HepG2 (cell line): ENCODE measurements at regions not wholly inside any gene's neighbourhood (a gene's known extent, or its start where the extent isn't known, plus 50 kb on each side); places are given as distances from the start of the nearest gene placed in this dataset.

ENCODE experiments used
- ATAC-seq: fragments of 200-7000 bp; cut with Tn5 transposase; 3 replicates; pipeline ENCODE4 v1.9.1; 2020; ENCODE audit warnings: mild to moderate bottlenecking, moderate library complexity
- BruUV-seq: library from RNA; stranded (reverse); fragments of 400-500 nt; replicated peaks from 2 replicates; lab custom pipeline; 2021; lab: Mats Ljungman, UMichigan
- CTCF ChIA-PET: fragments of 300-600 bp; formaldehyde crosslinking; extraction: SDS; loops from one replicate; lab custom pipeline; 2021; ENCODE audit warnings: low total read pairs, inconsistent platforms, low intra/inter-chr PET ratio; lab: Yijun Ruan, JAX
- POLR2A ChIA-PET: fragments of 350-600 bp; sonication (Branson Sonifier 250); formaldehyde crosslinking; loops from one replicate; lab custom pipeline; 2020; ENCODE audit warnings: antibody characterized with exemption, inconsistent platforms; lab: Yijun Ruan, JAX
- DNase-seq: peaks from one replicate; pipeline ENCODE4 v3.0.0-alpha.2; 2015; ENCODE audit warnings: low spot score
- FAIRE-seq: peaks from 3 replicates; lab custom pipeline; 2011; peaks lifted over from hg19 to GRCh38; lab: Jason Lieb, UNC
- H2AFZ ChIP-seq: one replicate; pipeline ENCODE4 v1.6.1; 2011; ENCODE audit warnings: low read length, inconsistent platforms
- H3K27ac ChIP-seq: fragments of 300-600 bp; 3 replicates; pipeline ENCODE4 v1.8.0; 2011; ENCODE audit warnings: mixed run types, mild to moderate bottlenecking, mixed read lengths, low read length, inconsistent platforms; ENCODE audit not compliant: insufficient read depth; ENCODE audit errors: extremely low read length
- H3K27me3 ChIP-seq, 2 experiments: fragments of 200-600 bp in 1 of 2; 2 replicates in 1 of 2; 3 replicates in 1 of 2; pipeline versions ENCODE4 v1.6.0 to v1.8.0; 2011; ENCODE audit warnings: low read length in 2 of 2, mild to moderate bottlenecking in 2 of 2, moderate library complexity in 2 of 2, inconsistent platforms in 1 of 2; ENCODE audit not compliant: insufficient read depth in 2 of 2, control insufficient read depth in 1 of 2
- H3K36me3 ChIP-seq, 2 experiments: fragments of 200-600 bp in 1 of 2; replicated peaks in 1 of 2; 2 replicates in 1 of 2; 3 replicates in 1 of 2; pipeline versions ENCODE4 v1.5.1 to v1.8.0; 2011; ENCODE audit warnings: low read length in 2 of 2, inconsistent platforms in 1 of 2; ENCODE audit not compliant: insufficient read depth in 2 of 2, control insufficient read depth in 1 of 2
- H3K4me1 ChIP-seq: 2 replicates; pipeline ENCODE4 v1.5.1; 2012; ENCODE audit warnings: low read length, inconsistent platforms; ENCODE audit not compliant: insufficient read depth
- H3K4me2 ChIP-seq: 2 replicates; pipeline ENCODE4 v1.6.0; 2011; ENCODE audit warnings: low read depth, low read length, inconsistent platforms
- H3K4me3 ChIP-seq, 3 experiments: fragments of 200-600 bp in 1 of 3; sonication (generic), shearing (Covaris generic) in 1 of 3; replicated peaks in 1 of 3; 2 replicates each; pipeline ENCODE4 v1.5.1; 2011 to 2016; ENCODE audit warnings: low read length in 3 of 3, inconsistent platforms in 2 of 3, low read depth in 2 of 3, mild to moderate bottlenecking in 2 of 3, control low read depth in 1 of 3, mixed read lengths in 1 of 3; ENCODE audit not compliant: insufficient read depth in 1 of 3
- H3K79me2 ChIP-seq: one replicate; pipeline ENCODE4 v1.6.1; 2011; ENCODE audit warnings: low read length, inconsistent platforms; ENCODE audit not compliant: insufficient read depth
- H3K9ac ChIP-seq: 2 replicates; pipeline ENCODE4 v1.6.0; 2011; ENCODE audit warnings: mild to moderate bottlenecking, low read depth, low read length, inconsistent platforms; ENCODE audit not compliant: insufficient read depth
- H3K9me3 ChIP-seq: 2 replicates; pipeline ENCODE4 v1.5.1; 2012; ENCODE audit warnings: mild to moderate bottlenecking, low read length
- H4K20me1 ChIP-seq: 2 replicates; pipeline ENCODE4 v1.6.0; 2011; ENCODE audit warnings: inconsistent platforms, mild to moderate bottlenecking, low read length, moderate library complexity; ENCODE audit not compliant: insufficient read depth
- BORCS8-MEF2B ChIP-seq: sonication (generic); formaldehyde crosslinking; IDR thresholded peaks from 2 replicates; pipeline ENCODE4 v1.8.0; 2022; ENCODE audit warnings: mild to moderate bottlenecking, missing genetic modification reagents
- FOXO1 ChIP-seq: sonication (generic); formaldehyde crosslinking; IDR thresholded peaks from 2 replicates; pipeline ENCODE4 v1.4.0; 2020; ENCODE audit warnings: missing genetic modification reagents
- HNRNPUL1 ChIP-seq: fragments of 200-400 bp; formaldehyde crosslinking; IDR thresholded peaks from 2 replicates; pipeline ENCODE4 v1.6.1; 2017; ENCODE audit warnings: low read depth, mild to moderate bottlenecking, low read length, moderate library complexity
- MTF2 ChIP-seq: sonication (generic); formaldehyde crosslinking; IDR thresholded peaks from 2 replicates; pipeline ENCODE4 v1.5.0; 2020; ENCODE audit warnings: missing genetic modification reagents, borderline replicate concordance
- NAIF1 ChIP-seq: sonication (generic); formaldehyde crosslinking; IDR thresholded peaks from 2 replicates; pipeline ENCODE4 v1.5.0; 2020; ENCODE audit warnings: mild to moderate bottlenecking, missing genetic modification reagents, borderline replicate concordance
- PHF8 ChIP-seq: sonication (generic); formaldehyde crosslinking; IDR thresholded peaks from 2 replicates; pipeline ENCODE4 v1.5.0; 2020; ENCODE audit warnings: missing genetic modification reagents
- RBM22 ChIP-seq: fragments of 200-400 bp; formaldehyde crosslinking; optimal IDR thresholded peaks from 2 replicates; pipeline ENCODE3; 2017; ENCODE audit warnings: mild to moderate bottlenecking, low read length, moderate library complexity
- WGBS: methylation state at CpG from one replicate; pipeline ENCODE4 v1.1.6; 2017; ENCODE audit warnings: low lambda C conversion rate; 5-methylcytosine and 5-hydroxymethylcytosine counted together
- in situ Hi-C: cut with HindIII; loops from 2 replicates; pipeline ENCODE4 v1.10.0; 2017; ENCODE audit warnings: low pct_unique_long_range_greater_than_20kb; ENCODE audit not compliant: extremely low pct_ligation_motif_present
- intact Hi-C: fragments of 100-400 bp; cut with micrococcal nuclease; formaldehyde crosslinking; loops from one replicate; pipeline ENCODE4 v1.10.0; 2022; ENCODE audit not compliant: unreplicated experiment
- TF ChIP-seq, protein P1 (sequence below): sonication (generic); formaldehyde crosslinking; IDR thresholded peaks from 2 replicates; pipeline ENCODE4 v1.9.0; 2021; ENCODE audit warnings: missing genetic modification reagents, mild to moderate bottlenecking, borderline replicate concordance
- TF ChIP-seq, protein P2 (sequence below): sonication (generic); formaldehyde crosslinking; IDR thresholded peaks from 2 replicates; pipeline ENCODE4 v1.8.1; 2023; ENCODE audit warnings: mild to moderate bottlenecking, missing genetic modification reagents
- TF ChIP-seq, protein P3 (sequence below): sonication (generic); formaldehyde crosslinking; IDR thresholded peaks from 2 replicates; pipeline ENCODE4 v1.5.1; 2020; ENCODE audit warnings: mild to moderate bottlenecking, missing genetic modification reagents, borderline replicate concordance
- TF ChIP-seq, protein P4 (sequence below): sonication (generic); formaldehyde crosslinking; IDR thresholded peaks from 2 replicates; pipeline ENCODE4 v1.4.0; 2020; ENCODE audit warnings: mild to moderate bottlenecking, missing genetic modification reagents

DNA sequence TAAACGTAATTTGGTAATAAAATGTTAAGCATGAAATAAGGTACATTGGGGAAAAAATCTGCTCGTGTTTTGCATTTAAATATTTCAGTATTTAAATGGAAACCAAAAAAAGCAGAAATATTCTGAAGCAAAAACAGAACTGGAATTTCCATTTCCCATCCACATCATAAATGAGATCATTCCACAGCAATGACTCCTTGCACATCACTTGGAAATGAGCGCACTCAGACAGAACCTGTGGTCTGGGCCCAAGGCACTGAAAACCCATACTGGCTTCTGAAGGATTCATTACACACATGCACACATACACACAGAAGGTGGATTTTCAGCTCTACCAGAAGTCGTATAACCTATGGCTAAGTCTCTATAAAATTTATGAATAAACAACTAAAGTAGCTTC, 174.8 kb downstream of the IBTK start:
- Histone ChIP-seq H3K36me3 (no peaks in the 10 kb centered on the region), H3K4me1 (peaks cover 21% of the 10 kb centered on the region), H3K27ac (no peak overlapping the region), H3K79me2 (no peaks in the 10 kb centered on the region), H3K9me3 (no peaks in the 10 kb centered on the region), H3K4me2 (no peak overlapping the region), H3K4me3 (no peak overlapping the region), H4K20me1 (no peaks in the 10 kb centered on the region), H3K9ac (no peak overlapping the region), H3K27me3 (no peaks in the 10 kb centered on the region), H2AFZ (no peak overlapping the region)
- ChIA-PET POLR2A (no interaction called here), CTCF (no interaction called here)
- no peak for ATAC-seq
- no TSS peak for BruUV-seq
- WGBS = 69% methylated on average over 4 of the region's 4 CpGs
- no peak for FAIRE-seq
- DNase-seq = no peak
- intact Hi-C loops = no loop called here
- in situ Hi-C loops = no loop called here
- no peak for TF ChIP-seq HNRNPUL1
- TF ChIP-seq, protein P1, sequence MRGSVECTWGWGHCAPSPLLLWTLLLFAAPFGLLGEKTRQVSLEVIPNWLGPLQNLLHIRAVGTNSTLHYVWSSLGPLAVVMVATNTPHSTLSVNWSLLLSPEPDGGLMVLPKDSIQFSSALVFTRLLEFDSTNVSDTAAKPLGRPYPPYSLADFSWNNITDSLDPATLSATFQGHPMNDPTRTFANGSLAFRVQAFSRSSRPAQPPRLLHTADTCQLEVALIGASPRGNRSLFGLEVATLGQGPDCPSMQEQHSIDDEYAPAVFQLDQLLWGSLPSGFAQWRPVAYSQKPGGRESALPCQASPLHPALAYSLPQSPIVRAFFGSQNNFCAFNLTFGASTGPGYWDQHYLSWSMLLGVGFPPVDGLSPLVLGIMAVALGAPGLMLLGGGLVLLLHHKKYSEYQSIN = no peak
- TF ChIP-seq, protein P2, sequence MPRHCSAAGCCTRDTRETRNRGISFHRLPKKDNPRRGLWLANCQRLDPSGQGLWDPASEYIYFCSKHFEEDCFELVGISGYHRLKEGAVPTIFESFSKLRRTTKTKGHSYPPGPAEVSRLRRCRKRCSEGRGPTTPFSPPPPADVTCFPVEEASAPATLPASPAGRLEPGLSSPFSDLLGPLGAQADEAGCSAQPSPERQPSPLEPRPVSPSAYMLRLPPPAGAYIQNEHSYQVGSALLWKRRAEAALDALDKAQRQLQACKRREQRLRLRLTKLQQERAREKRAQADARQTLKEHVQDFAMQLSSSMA (CRISPR knock-in tag) = no peak
- no peak for TF ChIP-seq RBM22
- no peak for TF ChIP-seq NAIF1 (CRISPR knock-in tag)
- no peak for TF ChIP-seq FOXO1 (CRISPR knock-in tag)
- no peak for TF ChIP-seq BORCS8-MEF2B
- no peak for TF ChIP-seq MTF2 (CRISPR knock-in tag)
- no peak for TF ChIP-seq PHF8 (CRISPR knock-in tag)
- TF ChIP-seq, protein P3, sequence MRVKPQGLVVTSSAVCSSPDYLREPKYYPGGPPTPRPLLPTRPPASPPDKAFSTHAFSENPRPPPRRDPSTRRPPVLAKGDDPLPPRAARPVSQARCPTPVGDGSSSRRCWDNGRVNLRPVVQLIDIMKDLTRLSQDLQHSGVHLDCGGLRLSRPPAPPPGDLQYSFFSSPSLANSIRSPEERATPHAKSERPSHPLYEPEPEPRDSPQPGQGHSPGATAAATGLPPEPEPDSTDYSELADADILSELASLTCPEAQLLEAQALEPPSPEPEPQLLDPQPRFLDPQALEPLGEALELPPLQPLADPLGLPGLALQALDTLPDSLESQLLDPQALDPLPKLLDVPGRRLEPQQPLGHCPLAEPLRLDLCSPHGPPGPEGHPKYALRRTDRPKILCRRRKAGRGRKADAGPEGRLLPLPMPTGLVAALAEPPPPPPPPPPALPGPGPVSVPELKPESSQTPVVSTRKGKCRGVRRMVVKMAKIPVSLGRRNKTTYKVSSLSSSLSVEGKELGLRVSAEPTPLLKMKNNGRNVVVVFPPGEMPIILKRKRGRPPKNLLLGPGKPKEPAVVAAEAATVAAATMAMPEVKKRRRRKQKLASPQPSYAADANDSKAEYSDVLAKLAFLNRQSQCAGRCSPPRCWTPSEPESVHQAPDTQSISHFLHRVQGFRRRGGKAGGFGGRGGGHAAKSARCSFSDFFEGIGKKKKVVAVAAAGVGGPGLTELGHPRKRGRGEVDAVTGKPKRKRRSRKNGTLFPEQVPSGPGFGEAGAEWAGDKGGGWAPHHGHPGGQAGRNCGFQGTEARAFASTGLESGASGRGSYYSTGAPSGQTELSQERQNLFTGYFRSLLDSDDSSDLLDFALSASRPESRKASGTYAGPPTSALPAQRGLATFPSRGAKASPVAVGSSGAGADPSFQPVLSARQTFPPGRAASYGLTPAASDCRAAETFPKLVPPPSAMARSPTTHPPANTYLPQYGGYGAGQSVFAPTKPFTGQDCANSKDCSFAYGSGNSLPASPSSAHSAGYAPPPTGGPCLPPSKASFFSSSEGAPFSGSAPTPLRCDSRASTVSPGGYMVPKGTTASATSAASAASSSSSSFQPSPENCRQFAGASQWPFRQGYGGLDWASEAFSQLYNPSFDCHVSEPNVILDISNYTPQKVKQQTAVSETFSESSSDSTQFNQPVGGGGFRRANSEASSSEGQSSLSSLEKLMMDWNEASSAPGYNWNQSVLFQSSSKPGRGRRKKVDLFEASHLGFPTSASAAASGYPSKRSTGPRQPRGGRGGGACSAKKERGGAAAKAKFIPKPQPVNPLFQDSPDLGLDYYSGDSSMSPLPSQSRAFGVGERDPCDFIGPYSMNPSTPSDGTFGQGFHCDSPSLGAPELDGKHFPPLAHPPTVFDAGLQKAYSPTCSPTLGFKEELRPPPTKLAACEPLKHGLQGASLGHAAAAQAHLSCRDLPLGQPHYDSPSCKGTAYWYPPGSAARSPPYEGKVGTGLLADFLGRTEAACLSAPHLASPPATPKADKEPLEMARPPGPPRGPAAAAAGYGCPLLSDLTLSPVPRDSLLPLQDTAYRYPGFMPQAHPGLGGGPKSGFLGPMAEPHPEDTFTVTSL (CRISPR knock-in tag) = no peak
- TF ChIP-seq, protein P4, sequence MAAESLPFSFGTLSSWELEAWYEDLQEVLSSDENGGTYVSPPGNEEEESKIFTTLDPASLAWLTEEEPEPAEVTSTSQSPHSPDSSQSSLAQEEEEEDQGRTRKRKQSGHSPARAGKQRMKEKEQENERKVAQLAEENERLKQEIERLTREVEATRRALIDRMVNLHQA (CRISPR knock-in tag) = no peak
